Caco-2 (cell line): ENCODE measurements at regions not wholly inside any gene's neighbourhood (a gene's known extent, or its start where the extent isn't known, plus 50 kb on each side); places are given as distances from the start of the nearest gene placed in this dataset.

Source experiments
- BruUV-seq: library from RNA; stranded (reverse); fragments of 400-500 nt; replicated peaks from 2 replicates; lab custom pipeline; 2021; lab: Mats Ljungman, UMichigan
- CTCF ChIA-PET: fragments of 300-600 bp; sonication (Branson Sonifier 250); formaldehyde crosslinking; loops from one replicate; lab custom pipeline; 2022; ENCODE audit warnings: antibody characterized with exemption; lab: Charles Lee
- POLR2A ChIA-PET: fragments of 300-600 bp; sonication (Branson Sonifier 250); formaldehyde crosslinking; loops from one replicate; lab custom pipeline; 2022; ENCODE audit warnings: antibody characterized with exemption; lab: Charles Lee
- DNase-seq, 2 experiments: peaks; one replicate each; pipeline versions ENCODE4 v3.0.0 to v3.0.0-alpha.2; 2020 to 2022
- H3K27me3 ChIP-seq: replicated peaks from 2 replicates; pipeline ENCODE4 v1.6.0; 2011; ENCODE audit warnings: low read length; ENCODE audit not compliant: control insufficient read depth, insufficient read depth
- H3K36me3 ChIP-seq: 2 replicates; pipeline ENCODE4 v1.5.1; 2011; ENCODE audit warnings: low read length; ENCODE audit not compliant: control insufficient read depth, insufficient read depth
- H3K4me1 ChIP-seq: fragments of 250-450 bp; sonication (Bioruptor Pico); 2 replicates; pipeline ENCODE4 v1.5.1; 2020; ENCODE audit warnings: mild to moderate bottlenecking
- H3K4me3 ChIP-seq: 2 replicates; pipeline ENCODE4 v1.5.1; 2011; ENCODE audit warnings: low read depth, mild to moderate bottlenecking, control low read depth, low read length
- H3K9me3 ChIP-seq: fragments of 250-450 bp; sonication (Bioruptor Pico); 2 replicates; pipeline ENCODE4 v1.5.1; 2020; ENCODE audit warnings: mild to moderate bottlenecking, moderate library complexity
- H3K27ac Mint-ChIP-seq: one replicate; pipeline ENCODE4 v1.8.0; 2022; ENCODE audit warnings: mixed read lengths; ENCODE audit not compliant: unreplicated experiment
- H3K27me3 Mint-ChIP-seq: one replicate; pipeline ENCODE4 v1.8.0; 2022; ENCODE audit warnings: mixed read lengths; ENCODE audit not compliant: insufficient read depth, unreplicated experiment
- H3K36me3 Mint-ChIP-seq: one replicate; pipeline ENCODE4 v1.8.0; 2022; ENCODE audit warnings: mild to moderate bottlenecking, mixed read lengths; ENCODE audit not compliant: insufficient read depth, unreplicated experiment
- H3K4me1 Mint-ChIP-seq: one replicate; pipeline ENCODE4 v1.8.0; 2022; ENCODE audit warnings: low read depth, mixed read lengths; ENCODE audit not compliant: unreplicated experiment
- H3K4me3 Mint-ChIP-seq: one replicate; pipeline ENCODE4 v1.8.0; 2022; ENCODE audit warnings: mild to moderate bottlenecking, moderate library complexity, mixed read lengths; ENCODE audit not compliant: unreplicated experiment
- H3K9me3 Mint-ChIP-seq: one replicate; pipeline ENCODE4 v1.8.0; 2022; ENCODE audit warnings: mixed read lengths; ENCODE audit not compliant: unreplicated experiment
- CTCF ChIP-seq, 2 experiments: fragments of 200-600 bp in 1 of 2; IDR thresholded peaks; 1 replicate in 1 of 2; 2 replicates in 1 of 2; pipeline versions ENCODE4 v1.5.1 to v1.8.0; 2011 to 2022; ENCODE audit warnings: antibody characterized with exemption in 1 of 2, control low read depth in 1 of 2, inconsistent platforms in 1 of 2, low read depth in 1 of 2, low read length in 1 of 2, mild to moderate bottlenecking in 1 of 2, moderate library complexity in 1 of 2; ENCODE audit not compliant: insufficient read depth in 1 of 2, severe bottlenecking in 1 of 2, unreplicated experiment in 1 of 2
- intact Hi-C: fragments of 100-400 bp; cut with micrococcal nuclease; formaldehyde crosslinking; loops from one replicate; pipeline ENCODE4 v1.10.0; 2022; ENCODE audit not compliant: unreplicated experiment

- Histone ChIP-seq H3K9me3 (peaks cover 32% of the 10 kb centered on the region), H3K27me3 (no peaks in the 10 kb centered on the region), H3K4me1 (peaks cover 15% of the 10 kb centered on the region; the same call in 1 of the 2 replicates), H3K4me3 (no peak overlapping the region), H3K36me3 (no peaks in the 10 kb centered on the region)
- TF ChIP-seq CTCF (IDR thresholded peaks at IDR 0.05; ENCODE audit: insufficient read depth in 1 of 2, low read depth in 1 of 2, low read length in 1 of 2, severe bottlenecking in 1 of 2, unreplicated experiment in 1 of 2), result no peak
- ChIA-PET CTCF (no interaction called here), POLR2A (no interaction called here)
- no peak overlapping the region for H3K4me3 Mint-ChIP-seq
- intact Hi-C loops, result no loop called here
- no peaks in the 10 kb centered on the region for H3K36me3 Mint-ChIP-seq
- no peak overlapping the region for H3K27ac Mint-ChIP-seq
- no peaks in the 10 kb centered on the region for H3K27me3 Mint-ChIP-seq
- peaks cover 56% of the 10 kb centered on the region for H3K9me3 Mint-ChIP-seq
- no TSS peak for BruUV-seq
- H3K4me1 Mint-ChIP-seq, result no peaks in the 10 kb centered on the region
- no peak for DNase-seq
Measured at GRCh38 chr7:70886547-70886946, 245.4 kb upstream of the GALNT17 start.

- Mint-ChIP-seq H3K36me3 (no peaks in the 10 kb centered on the region), H3K9me3 (peaks cover 56% of the 10 kb centered on the region), H3K4me3 (no peak overlapping the region), H3K4me1 (no peaks in the 10 kb centered on the region), H3K27ac (no peak overlapping the region), H3K27me3 (no peaks in the 10 kb centered on the region)
- ChIA-PET CTCF (no interaction called here), POLR2A (no interaction called here)
- DNase-seq, result no peak
- Histone ChIP-seq H3K4me1 (peaks cover 15% of the 10 kb centered on the region; the same call in 1 of the 2 replicates), H3K4me3 (no peak overlapping the region), H3K36me3 (no peaks in the 10 kb centered on the region), H3K9me3 (peaks cover 35% of the 10 kb centered on the region), H3K27me3 (no peaks in the 10 kb centered on the region)
- no peak for TF ChIP-seq CTCF (IDR thresholded peaks at IDR 0.05; ENCODE audit: insufficient read depth in 1 of 2, low read depth in 1 of 2, low read length in 1 of 2, severe bottlenecking in 1 of 2, unreplicated experiment in 1 of 2)
- BruUV-seq, result no TSS peak
- intact Hi-C loops, result no loop called here
Measured at GRCh38 chr7:70887186-70887585, 244.8 kb upstream of the GALNT17 start.

GRCh38 chr7:70890147-70890969 is 241.6 kb upstream of the GALNT17 start:
- CTCF ChIA-PET, result no interaction called here
- no peaks in the 10 kb centered on the region for H3K4me1 Mint-ChIP-seq
- no peak for DNase-seq
- H3K27me3 ChIP-seq, result no peaks in the 10 kb centered on the region
- H3K27ac Mint-ChIP-seq, result no peak overlapping the region
- POLR2A ChIA-PET, result no interaction called here
- no peak overlapping the region for H3K4me3 Mint-ChIP-seq
- no peaks in the 10 kb centered on the region for H3K36me3 Mint-ChIP-seq
- H3K4me1 ChIP-seq, result peaks cover 18% of the 10 kb centered on the region; the same call in 1 of the 2 replicates
- no TSS peak for BruUV-seq
- H3K9me3 Mint-ChIP-seq, result peaks cover 43% of the 10 kb centered on the region
- no peak overlapping the region for H3K4me3 ChIP-seq
- intact Hi-C loops, result no loop called here
- peaks cover 33% of the 10 kb centered on the region for H3K9me3 ChIP-seq
- no peak for TF ChIP-seq CTCF (IDR thresholded peaks at IDR 0.05; ENCODE audit: insufficient read depth in 1 of 2, low read depth in 1 of 2, low read length in 1 of 2, severe bottlenecking in 1 of 2, unreplicated experiment in 1 of 2)
- no peaks in the 10 kb centered on the region for H3K27me3 Mint-ChIP-seq
- no peaks in the 10 kb centered on the region for H3K36me3 ChIP-seq
